AG09309 (cell line): ENCODE measurements at regions not wholly inside any gene's neighbourhood (a gene's known extent, or its start where the extent isn't known, plus 50 kb on each side); places are given as distances from the start of the nearest gene placed in this dataset.

ENCODE experiments used
- DNase-seq: peaks from one replicate; pipeline ENCODE4 v3.0.0-alpha.2; 2010; ENCODE audit warnings: low read depth
- H3K4me3 ChIP-seq: 2 replicates; pipeline ENCODE4 v1.5.1; 2011; ENCODE audit warnings: mild to moderate bottlenecking, low read depth, low read length, moderate library complexity; ENCODE audit not compliant: control insufficient read depth
- TF ChIP-seq, protein P1 (sequence below): IDR thresholded peaks from 2 replicates; pipeline ENCODE4 v1.5.1; 2011; ENCODE audit warnings: mild to moderate bottlenecking, low read depth, low read length, inconsistent platforms; ENCODE audit not compliant: insufficient read depth, control insufficient read depth; ENCODE audit errors: missing control alignments

DNA sequence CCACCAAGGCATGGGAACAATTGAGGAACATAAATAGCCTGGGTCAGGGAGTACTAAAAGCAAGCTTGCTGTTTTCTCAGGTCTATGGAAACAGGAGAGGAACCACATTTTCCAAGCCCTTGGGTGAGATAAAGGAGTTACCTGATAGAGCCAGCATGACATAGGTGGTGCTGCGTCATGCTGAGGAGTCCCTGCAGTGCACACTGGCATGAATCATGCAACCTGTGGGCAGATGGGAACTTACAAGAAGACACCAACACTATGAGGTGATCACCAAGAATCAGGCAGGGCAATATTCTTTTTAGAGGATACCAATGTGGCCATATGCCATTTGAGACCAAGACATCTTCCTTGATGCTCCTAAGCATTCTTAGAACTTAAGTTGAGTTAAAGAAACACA lies 531.8 kb downstream of the ZEB2 start:
- DNase-seq: no peak
- no peak overlapping the region for H3K4me3 ChIP-seq
- TF ChIP-seq, protein P1, sequence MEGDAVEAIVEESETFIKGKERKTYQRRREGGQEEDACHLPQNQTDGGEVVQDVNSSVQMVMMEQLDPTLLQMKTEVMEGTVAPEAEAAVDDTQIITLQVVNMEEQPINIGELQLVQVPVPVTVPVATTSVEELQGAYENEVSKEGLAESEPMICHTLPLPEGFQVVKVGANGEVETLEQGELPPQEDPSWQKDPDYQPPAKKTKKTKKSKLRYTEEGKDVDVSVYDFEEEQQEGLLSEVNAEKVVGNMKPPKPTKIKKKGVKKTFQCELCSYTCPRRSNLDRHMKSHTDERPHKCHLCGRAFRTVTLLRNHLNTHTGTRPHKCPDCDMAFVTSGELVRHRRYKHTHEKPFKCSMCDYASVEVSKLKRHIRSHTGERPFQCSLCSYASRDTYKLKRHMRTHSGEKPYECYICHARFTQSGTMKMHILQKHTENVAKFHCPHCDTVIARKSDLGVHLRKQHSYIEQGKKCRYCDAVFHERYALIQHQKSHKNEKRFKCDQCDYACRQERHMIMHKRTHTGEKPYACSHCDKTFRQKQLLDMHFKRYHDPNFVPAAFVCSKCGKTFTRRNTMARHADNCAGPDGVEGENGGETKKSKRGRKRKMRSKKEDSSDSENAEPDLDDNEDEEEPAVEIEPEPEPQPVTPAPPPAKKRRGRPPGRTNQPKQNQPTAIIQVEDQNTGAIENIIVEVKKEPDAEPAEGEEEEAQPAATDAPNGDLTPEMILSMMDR: no peak

DNA sequence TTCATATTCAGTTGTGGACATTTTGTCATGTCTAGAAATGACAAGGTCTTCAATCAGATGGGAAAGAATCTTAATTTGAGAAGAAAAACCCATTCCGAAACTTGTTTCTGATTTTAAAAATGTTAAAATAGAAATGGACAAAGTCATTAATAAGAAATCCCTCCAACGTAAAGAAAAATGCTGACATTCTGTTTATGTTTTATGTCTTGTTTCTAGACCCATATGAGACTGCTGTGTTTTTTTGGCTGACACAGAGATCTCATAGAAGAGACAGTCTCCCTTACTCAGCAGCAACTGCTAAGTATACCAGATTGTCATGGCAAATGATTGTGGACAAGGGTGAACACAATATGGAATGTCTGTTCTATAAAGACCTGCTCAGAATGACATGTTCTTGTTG lies 538.5 kb downstream of the ZEB2 start:
- TF ChIP-seq, protein P1: no peak
- no peak for DNase-seq
- H3K4me3 ChIP-seq: no peak overlapping the region

DNA sequence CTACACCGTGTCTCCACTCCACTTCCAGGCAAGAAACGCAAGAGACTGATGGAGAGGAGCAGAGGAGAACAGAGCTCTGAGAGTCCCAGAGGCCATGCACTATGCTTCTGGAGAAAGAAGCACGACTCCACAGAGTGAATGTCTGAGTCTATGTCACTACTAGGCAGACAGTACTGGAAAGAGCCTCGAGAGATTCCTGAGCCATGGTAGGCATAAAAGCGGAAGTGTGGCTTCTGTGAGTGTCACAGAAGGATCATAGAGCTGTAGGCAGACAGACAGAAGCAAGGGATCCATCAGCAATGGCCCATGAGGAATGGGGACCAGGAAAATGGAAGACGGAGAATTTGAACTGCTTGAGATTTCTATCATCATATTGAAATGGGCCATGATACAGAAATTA lies 542.6 kb downstream of the ZEB2 start:
- TF ChIP-seq, protein P1: no peak
- DNase-seq: no peak
- no peak overlapping the region for H3K4me3 ChIP-seq

DNA sequence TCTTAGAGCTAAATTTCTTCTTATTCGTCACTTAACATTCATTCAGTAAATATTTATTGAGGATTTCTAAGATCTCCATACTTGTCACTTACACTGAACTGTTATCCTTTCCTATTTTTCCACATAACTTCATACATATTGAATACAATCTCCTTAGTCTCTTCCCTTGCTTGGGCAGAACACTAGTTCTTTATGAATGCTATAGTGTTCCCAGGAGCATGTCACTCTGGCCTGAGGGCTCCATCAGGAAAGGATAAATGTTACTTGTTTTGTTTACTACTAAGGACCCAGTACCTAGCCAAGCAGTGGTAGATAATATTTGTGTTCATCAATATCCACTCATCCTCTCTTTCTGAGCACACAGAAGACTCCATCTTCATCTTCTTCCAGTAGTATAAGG lies 544.7 kb downstream of the ZEB2 start:
- no peak for DNase-seq
- no peak overlapping the region for H3K4me3 ChIP-seq
- TF ChIP-seq, protein P1: no peak

DNA sequence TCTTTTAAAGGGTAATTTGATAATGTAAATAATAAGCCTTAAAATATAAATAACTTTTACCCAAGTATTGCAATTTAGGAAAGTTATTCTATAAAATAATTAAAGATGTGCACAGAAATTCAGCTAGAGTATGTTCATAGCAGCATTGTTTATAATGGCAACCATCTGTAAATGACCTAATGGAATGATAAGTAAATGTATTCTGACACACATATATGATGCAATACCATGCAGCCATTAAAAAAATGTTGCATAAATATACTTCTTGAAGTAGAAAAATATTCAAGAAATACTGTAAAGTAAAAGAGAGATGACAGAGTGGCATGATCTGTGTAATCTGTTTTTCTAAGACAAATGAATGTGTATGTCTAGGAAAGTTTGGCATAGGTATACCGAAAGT lies 545.7 kb downstream of the ZEB2 start:
- TF ChIP-seq, protein P1: no peak
- DNase-seq: no peak
- H3K4me3 ChIP-seq: no peak overlapping the region

DNA sequence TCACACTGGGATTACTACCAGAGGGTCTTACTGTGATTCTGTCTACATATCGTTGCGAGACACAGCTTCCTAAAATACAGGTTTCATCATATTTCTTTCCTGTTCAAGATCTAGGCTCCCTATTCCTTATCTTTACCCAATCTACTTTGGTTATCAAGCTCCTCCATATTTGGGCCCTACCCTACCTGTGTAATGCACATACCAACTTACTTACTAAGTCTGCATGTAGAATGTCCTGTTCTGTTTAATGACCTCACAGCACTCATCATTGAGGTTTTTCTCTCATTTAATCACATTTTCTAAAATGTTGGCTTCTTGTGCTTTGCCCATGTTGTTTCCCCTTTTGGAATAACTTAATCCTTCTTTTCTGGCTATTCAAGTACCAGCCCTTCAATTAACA lies 551.1 kb downstream of the ZEB2 start:
- no peak for DNase-seq
- TF ChIP-seq, protein P1: no peak
- H3K4me3 ChIP-seq: no peak overlapping the region

DNA sequence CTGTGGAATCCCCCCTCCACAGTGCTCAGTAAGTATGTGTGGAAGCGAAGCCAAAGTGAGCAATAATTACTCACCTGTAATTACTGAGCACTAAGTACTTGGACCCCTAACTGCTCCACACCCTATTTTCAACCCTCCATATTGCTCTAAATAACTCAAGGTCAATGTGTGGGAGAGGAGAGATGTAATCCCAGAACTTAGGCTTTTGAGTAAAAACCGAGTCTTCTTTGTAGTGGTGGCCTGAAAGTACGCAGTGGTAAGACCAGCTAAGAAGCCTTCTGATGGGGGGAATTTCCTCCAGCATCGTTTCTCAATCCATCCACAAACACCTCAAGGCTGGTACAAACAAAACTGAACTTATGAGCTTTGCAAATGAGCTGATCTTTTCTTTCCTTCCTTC lies 551.6 kb downstream of the ZEB2 start:
- no peak for DNase-seq
- H3K4me3 ChIP-seq: no peak overlapping the region
- TF ChIP-seq, protein P1: no peak
